HFFc6 (cell line): ENCODE measurements at regions not wholly inside any gene's neighbourhood (a gene's known extent, or its start where the extent isn't known, plus 50 kb on each side); places are given as distances from the start of the nearest gene placed in this dataset.
A peak's percentile ranks its signal among the peaks of the same experiment; 100 is the strongest.

Source experiments
- DNase-seq: peaks from one replicate; pipeline ENCODE4 v3.0.0-alpha.2; 2018
- H3K27ac Mint-ChIP-seq: 2 replicates; pipeline ENCODE4 v1.8.0; 2020; ENCODE audit warnings: mild to moderate bottlenecking, mixed read lengths
- H3K27me3 Mint-ChIP-seq: 2 replicates; pipeline ENCODE4 v1.8.0; 2021; ENCODE audit warnings: mild to moderate bottlenecking, moderate library complexity, mixed read lengths; ENCODE audit not compliant: insufficient read depth
- H3K36me3 Mint-ChIP-seq: 2 replicates; pipeline ENCODE4 v1.8.0; 2021; ENCODE audit warnings: low read depth, mixed read lengths
- H3K4me1 Mint-ChIP-seq: 2 replicates; pipeline ENCODE4 v1.8.0; 2020; ENCODE audit warnings: low read depth, mixed read lengths
- H3K4me3 Mint-ChIP-seq: 2 replicates; pipeline ENCODE4 v1.8.0; 2020; ENCODE audit warnings: mild to moderate bottlenecking, moderate library complexity, mixed read lengths
- H3K9me3 Mint-ChIP-seq: 2 replicates; pipeline ENCODE4 v1.8.0; 2020; ENCODE audit warnings: mild to moderate bottlenecking, mixed read lengths
- CTCF ChIP-seq: fragments of 200-600 bp; sonication (generic); IDR thresholded peaks from 2 replicates; pipeline ENCODE4 v1.5.0; 2021; ENCODE audit warnings: antibody characterized with exemption, mild to moderate bottlenecking

- no peak for TF ChIP-seq CTCF
- Mint-ChIP-seq H3K4me1 (no peaks in the 10 kb centered on the region), H3K27me3 (peaks cover 13% of the 10 kb centered on the region), H3K36me3 (no peaks in the 10 kb centered on the region), H3K4me3 (peak overlapping the region; percentile 67; the same call in 1 of the 2 replicates), H3K9me3 (no peaks in the 10 kb centered on the region), H3K27ac (no peak overlapping the region)
- DNase-seq = no peak
Observed at GRCh38 chr3:193897731-193898180, 238.2 kb upstream of the HES1 start.

- H3K4me1 Mint-ChIP-seq = no peaks in the 10 kb centered on the region
- H3K27ac Mint-ChIP-seq = no peak overlapping the region
- H3K27me3 Mint-ChIP-seq = peaks cover 19% of the 10 kb centered on the region
- DNase-seq = no peak
- TF ChIP-seq CTCF = no peak
- no peak overlapping the region for H3K4me3 Mint-ChIP-seq
- no peaks in the 10 kb centered on the region for H3K9me3 Mint-ChIP-seq
- no peaks in the 10 kb centered on the region for H3K36me3 Mint-ChIP-seq
Observed at GRCh38 chr3:193899001-193899400, 236.9 kb upstream of the HES1 start.

GRCh38 chr3:193901007-193901406 lies 234.9 kb upstream of the HES1 start:
- H3K9me3 Mint-ChIP-seq = no peaks in the 10 kb centered on the region
- no peaks in the 10 kb centered on the region for H3K36me3 Mint-ChIP-seq
- peaks cover 31% of the 10 kb centered on the region for H3K27me3 Mint-ChIP-seq
- DNase-seq = no peak
- TF ChIP-seq CTCF = no peak
- no peak overlapping the region for H3K4me3 Mint-ChIP-seq
- H3K4me1 Mint-ChIP-seq = no peaks in the 10 kb centered on the region
- no peak overlapping the region for H3K27ac Mint-ChIP-seq

- no peak for DNase-seq
- H3K36me3 Mint-ChIP-seq = no peaks in the 10 kb centered on the region
- peaks cover 31% of the 10 kb centered on the region; the same call in 1 of the 2 replicates for H3K27me3 Mint-ChIP-seq
- H3K4me1 Mint-ChIP-seq = no peaks in the 10 kb centered on the region
- H3K4me3 Mint-ChIP-seq = no peak overlapping the region
- no peak overlapping the region for H3K27ac Mint-ChIP-seq
- no peak for TF ChIP-seq CTCF
- H3K9me3 Mint-ChIP-seq = 0 out of 2 replicates have a peak, but pooled peaks cover under 1% of the 10 kb centered on the region
Observed at GRCh38 chr3:193902607-193903511, 233.1 kb upstream of the HES1 start.

GRCh38 chr3:193903512-193903817 lies 232.5 kb upstream of the HES1 start:
- H3K4me3 Mint-ChIP-seq = no peak overlapping the region
- H3K27ac Mint-ChIP-seq = no peak overlapping the region
- H3K36me3 Mint-ChIP-seq = no peaks in the 10 kb centered on the region
- H3K4me1 Mint-ChIP-seq = no peaks in the 10 kb centered on the region
- peaks cover 32% of the 10 kb centered on the region for H3K27me3 Mint-ChIP-seq
- no peak for TF ChIP-seq CTCF
- DNase-seq = no peak
- peaks cover 7% of the 10 kb centered on the region; the same call in 1 of the 2 replicates for H3K9me3 Mint-ChIP-seq
